ENCODE measurements at regions not wholly inside any gene's neighbourhood (a gene's known extent, or its start where the extent isn't known, plus 50 kb on each side); places are given as distances from the start of the nearest gene placed in this dataset.

DNA sequence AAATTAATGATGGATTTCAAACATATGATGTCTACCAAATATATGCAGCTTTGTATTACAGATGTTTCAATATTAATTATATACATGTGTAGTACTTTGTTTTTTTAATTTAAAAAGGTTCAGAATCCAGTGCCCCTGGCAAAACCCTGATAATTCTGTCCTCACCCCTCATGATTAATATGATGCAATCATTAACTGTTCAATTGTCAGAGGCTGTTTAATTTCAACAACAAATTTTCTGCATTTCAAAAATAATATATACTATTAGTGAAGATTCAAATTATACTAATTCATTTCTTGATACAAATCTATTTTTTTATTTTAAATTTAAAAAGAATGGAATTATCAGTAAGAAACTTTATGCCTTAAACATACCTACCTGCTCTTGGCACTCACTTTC, 162.6 kb downstream of the HHIPL2 start:
- no peaks in the 10 kb centered on the region for H3K9me2 ChIP-seq (ENCODE audit: insufficient read depth)
- no peak for TF ChIP-seq FOSL1 (IDR thresholded peaks at IDR 0.05; ENCODE audit: low read depth)
- no peak for TF ChIP-seq MAX (IDR thresholded peaks at IDR 0.05)
- no peak for TF ChIP-seq RAD21 (IDR thresholded peaks at IDR 0.05; ENCODE audit: low read depth)
- no peak for TF ChIP-seq TCF7L2 (IDR thresholded peaks at IDR 0.05; ENCODE audit: borderline replicate concordance, extremely low read depth, insufficient read depth, insufficient read length)
- TF ChIP-seq, protein P1, sequence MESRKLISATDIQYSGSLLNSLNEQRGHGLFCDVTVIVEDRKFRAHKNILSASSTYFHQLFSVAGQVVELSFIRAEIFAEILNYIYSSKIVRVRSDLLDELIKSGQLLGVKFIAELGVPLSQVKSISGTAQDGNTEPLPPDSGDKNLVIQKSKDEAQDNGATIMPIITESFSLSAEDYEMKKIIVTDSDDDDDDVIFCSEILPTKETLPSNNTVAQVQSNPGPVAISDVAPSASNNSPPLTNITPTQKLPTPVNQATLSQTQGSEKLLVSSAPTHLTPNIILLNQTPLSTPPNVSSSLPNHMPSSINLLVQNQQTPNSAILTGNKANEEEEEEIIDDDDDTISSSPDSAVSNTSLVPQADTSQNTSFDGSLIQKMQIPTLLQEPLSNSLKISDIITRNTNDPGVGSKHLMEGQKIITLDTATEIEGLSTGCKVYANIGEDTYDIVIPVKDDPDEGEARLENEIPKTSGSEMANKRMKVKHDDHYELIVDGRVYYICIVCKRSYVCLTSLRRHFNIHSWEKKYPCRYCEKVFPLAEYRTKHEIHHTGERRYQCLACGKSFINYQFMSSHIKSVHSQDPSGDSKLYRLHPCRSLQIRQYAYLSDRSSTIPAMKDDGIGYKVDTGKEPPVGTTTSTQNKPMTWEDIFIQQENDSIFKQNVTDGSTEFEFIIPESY (IDR thresholded peaks at IDR 0.05; ENCODE audit: extremely low read depth, insufficient replicate concordance, low read length) = no peak
- intact Hi-C loops (cut with micrococcal nuclease) = no loop called here
- ChIA-PET POLR2A (no interaction called here), RAD21 (ENCODE audit: low non-redundant PET in 1 of 2, low total read pairs in 2 of 2, uncharacterized antibody in 2 of 2, unreplicated experiment in 2 of 2) (no interaction called here), CTCF (no interaction called here)
- H3K4me2 ChIP-seq (ENCODE audit: low read length) = no peak overlapping the region
- no peaks in the 10 kb centered on the region for H3K36me3 ChIP-seq (ENCODE audit: control insufficient read depth in 1 of 2, insufficient read depth in 2 of 2, low read length in 2 of 2)
- no peaks in the 10 kb centered on the region for H3K79me2 ChIP-seq (ENCODE audit: insufficient read depth, low read length)
- H3K27me3 ChIP-seq (ENCODE audit: insufficient read depth, low read length) = no peaks in the 10 kb centered on the region
- BruUV-seq (replicated peaks) = no TSS peak
- no peak for DNase-seq (ENCODE audit: low read depth, low spot score)
- no peak for ATAC-seq
- H3K9ac ChIP-seq (ENCODE audit: low read length) = no peak overlapping the region
- H2AFZ ChIP-seq (ENCODE audit: low read depth, low read length, poor library complexity, severe bottlenecking) = no peak overlapping the region
- no peak overlapping the region for H3K4me3 ChIP-seq (replicated peaks in 1 of 2; ENCODE audit: low read depth in 1 of 2, low read length in 2 of 2)
- H4K20me1 ChIP-seq (ENCODE audit: insufficient read depth) = no peaks in the 10 kb centered on the region
- no peaks in the 10 kb centered on the region for H3K4me1 ChIP-seq (ENCODE audit: control insufficient read depth in 1 of 2, insufficient read depth in 2 of 2, low read length in 2 of 2)
- H3K27ac ChIP-seq (ENCODE audit: low read depth, low read length) = no peak overlapping the region
- no peaks in the 10 kb centered on the region for H3K9me3 ChIP-seq (ENCODE audit: control insufficient read depth in 1 of 2, insufficient read depth in 1 of 2, low read depth in 1 of 2, low read length in 2 of 2)

DNA sequence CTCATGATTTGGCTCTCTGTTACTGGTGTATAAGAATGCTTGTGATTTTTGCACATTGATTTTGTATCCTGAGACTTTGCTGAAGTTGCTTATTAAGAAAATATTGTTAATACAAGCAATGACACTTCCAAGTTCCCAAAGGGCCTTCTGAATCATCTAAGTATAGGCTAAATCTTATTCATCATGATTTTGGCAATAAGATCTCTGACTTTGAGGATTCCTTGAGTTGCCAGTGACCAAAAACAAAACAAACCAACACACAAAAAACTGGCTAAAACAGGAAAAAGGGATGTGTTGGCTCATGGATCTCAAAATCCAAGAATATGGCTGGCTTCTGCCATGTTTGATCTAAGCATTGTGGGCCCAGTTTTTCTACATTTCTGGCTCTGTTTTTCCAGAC, 163.4 kb downstream of the HHIPL2 start:
- H3K4me3 ChIP-seq (replicated peaks in 1 of 2; ENCODE audit: low read depth in 1 of 2, low read length in 2 of 2) = no peak overlapping the region
- H4K20me1 ChIP-seq (ENCODE audit: insufficient read depth) = no peaks in the 10 kb centered on the region
- intact Hi-C loops (cut with micrococcal nuclease) = no loop called here
- CTCF ChIA-PET = no interaction called here
- H3K9ac ChIP-seq (ENCODE audit: low read length) = no peak overlapping the region
- RAD21 ChIA-PET (ENCODE audit: low non-redundant PET in 1 of 2, low total read pairs in 2 of 2, uncharacterized antibody in 2 of 2, unreplicated experiment in 2 of 2) = no interaction called here
- ATAC-seq = no peak
- H3K9me3 ChIP-seq (ENCODE audit: control insufficient read depth in 1 of 2, insufficient read depth in 1 of 2, low read depth in 1 of 2, low read length in 2 of 2) = no peaks in the 10 kb centered on the region
- H3K27me3 ChIP-seq (ENCODE audit: insufficient read depth, low read length) = no peaks in the 10 kb centered on the region
- H3K4me1 ChIP-seq (ENCODE audit: control insufficient read depth in 1 of 2, insufficient read depth in 2 of 2, low read length in 2 of 2) = no peaks in the 10 kb centered on the region
- no peak for DNase-seq (ENCODE audit: low read depth, low spot score)
- H3K36me3 ChIP-seq (ENCODE audit: control insufficient read depth in 1 of 2, insufficient read depth in 2 of 2, low read length in 2 of 2) = no peaks in the 10 kb centered on the region
- no peak overlapping the region for H3K4me2 ChIP-seq (ENCODE audit: low read length)
- no peaks in the 10 kb centered on the region for H3K79me2 ChIP-seq (ENCODE audit: insufficient read depth, low read length)
- H3K9me2 ChIP-seq (ENCODE audit: insufficient read depth) = no peaks in the 10 kb centered on the region
- no TSS peak for BruUV-seq (replicated peaks)
- no peak for TF ChIP-seq EGR1 (IDR thresholded peaks at IDR 0.05; ENCODE audit: low read depth)
- no peak for TF ChIP-seq MAX (IDR thresholded peaks at IDR 0.05)
- TF ChIP-seq FOSL1 (IDR thresholded peaks at IDR 0.05; ENCODE audit: low read depth) = no peak
- POLR2A ChIA-PET = no interaction called here
- no peak overlapping the region for H3K27ac ChIP-seq (ENCODE audit: low read depth, low read length)
- H2AFZ ChIP-seq (ENCODE audit: low read depth, low read length, poor library complexity, severe bottlenecking) = no peak overlapping the region

Measured in HCT116 (cell line).